A549 (cell line): ENCODE measurements at regions not wholly inside any gene's neighbourhood (a gene's known extent, or its start where the extent isn't known, plus 50 kb on each side); places are given as distances from the start of the nearest gene placed in this dataset.

Experiments used
- ATAC-seq, 2 experiments: fragments of 200-7000 bp in 1 of 2; fragments of >200 bp in 1 of 2; cut with Nextera tagmentation in 1 of 2; cut with Tn5 transposase in 1 of 2; 3 replicates each; pipeline versions ENCODE4 v1.8.0 to v1.9.1; 2018 to 2020; ENCODE audit warnings: mild to moderate bottlenecking in 1 of 2, moderate library complexity in 1 of 2
- CTCF ChIA-PET: fragments of 300-600 bp; sonication (Branson Sonifier 250); formaldehyde crosslinking; extraction: SDS; loops from one replicate; lab custom pipeline; 2021; ENCODE audit warnings: antibody characterized with exemption, inconsistent platforms; lab: Yijun Ruan, JAX
- POLR2A ChIA-PET: fragments of 350-600 bp; formaldehyde crosslinking; extraction: SDS; loops from one replicate; lab custom pipeline; 2021; ENCODE audit warnings: antibody characterized with exemption, inconsistent platforms; lab: Yijun Ruan, JAX
- DNase-seq, 2 experiments: peaks; one replicate each; pipeline versions ENCODE4 v3.0.0 to v3.0.0-alpha.2; 2011 to 2016; ENCODE audit warnings: low read depth in 1 of 2, low spot score in 1 of 2
- FAIRE-seq: peaks from 2 replicates; lab custom pipeline; 2011; peaks lifted over from hg19 to GRCh38; lab: Jason Lieb, UNC
- H3K27ac ChIP-seq, 2 experiments: fragments of >200 bp; sonication (Bioruptor Twin); formaldehyde crosslinking; 3 replicates each; pipeline ENCODE4 v1.5.1; 2016 to 2017
- H3K4me1 ChIP-seq: fragments of >200 bp; sonication (Bioruptor Twin); formaldehyde crosslinking; 3 replicates; pipeline ENCODE4 v1.6.1; 2016
- H3K4me2 ChIP-seq: fragments of >200 bp; sonication (Bioruptor Twin); formaldehyde crosslinking; 3 replicates; pipeline ENCODE4 v1.6.1; 2016
- H3K4me3 ChIP-seq: fragments of >200 bp; sonication (Bioruptor Twin); formaldehyde crosslinking; 3 replicates; pipeline ENCODE4 v1.5.1; 2016
- H3K9me3 ChIP-seq: fragments of >200 bp; sonication (Bioruptor Twin); formaldehyde crosslinking; 3 replicates; pipeline ENCODE4 v1.6.1; 2016
- BCL3 ChIP-seq: fragments of >200 bp; sonication (Bioruptor Twin); formaldehyde crosslinking; IDR thresholded peaks from 3 replicates; pipeline ENCODE4 v1.6.1; 2016
- CEBPB ChIP-seq, 2 experiments: fragments of >200 bp in 1 of 2; sonication (Bioruptor Twin) in 1 of 2; formaldehyde crosslinking in 1 of 2; IDR thresholded peaks; 2 replicates each; pipeline ENCODE4 v1.6.1; 2012 to 2016
- EHMT2 ChIP-seq: fragments of 200-600 bp; sonication (generic); IDR thresholded peaks from 2 replicates; pipeline ENCODE4 v1.6.1; 2016; ENCODE audit warnings: antibody characterized with exemption, low read depth, mild to moderate bottlenecking, moderate library complexity
- EP300 ChIP-seq, 2 experiments: fragments of >200 bp; sonication (Bioruptor Twin); formaldehyde crosslinking; IDR thresholded peaks; 2 replicates in 1 of 2; 3 replicates in 1 of 2; pipeline ENCODE4 v1.6.1; 2016 to 2017
- FOSB ChIP-seq: fragments of 250-450 bp; sonication (Bioruptor Pico); IDR thresholded peaks from 2 replicates; pipeline ENCODE4 v1.5.0; 2020; ENCODE audit warnings: mild to moderate bottlenecking, moderate library complexity
- GATA3 ChIP-seq: IDR thresholded peaks from 2 replicates; pipeline ENCODE4 v1.6.1; 2012; ENCODE audit warnings: borderline replicate concordance
- HEYL ChIP-seq: fragments of 250-450 bp; sonication (Bioruptor Pico); IDR thresholded peaks from 2 replicates; pipeline ENCODE4 v1.8.0; 2021; ENCODE audit warnings: mild to moderate bottlenecking, moderate library complexity
- HMGXB4 ChIP-seq: fragments of 250-450 bp; sonication (Bioruptor Pico); IDR thresholded peaks from 2 replicates; pipeline ENCODE4 v1.5.0; 2021; ENCODE audit warnings: mild to moderate bottlenecking, moderate library complexity, borderline replicate concordance
- HOXA7 ChIP-seq: fragments of 250-450 bp; sonication (Bioruptor Pico); IDR thresholded peaks from 2 replicates; pipeline ENCODE4 v1.5.0; 2020; ENCODE audit warnings: mild to moderate bottlenecking, moderate library complexity
- JUN ChIP-seq, 2 experiments: fragments of >200 bp; sonication (Bioruptor Twin); formaldehyde crosslinking; IDR thresholded peaks; 2 replicates in 1 of 2; 3 replicates in 1 of 2; pipeline ENCODE4 v1.6.1; 2016 to 2017
- JUNB ChIP-seq: fragments of >200 bp; sonication (Bioruptor Twin); formaldehyde crosslinking; IDR thresholded peaks from 2 replicates; pipeline ENCODE4 v1.6.1; 2016
- MAZ ChIP-seq: fragments of 150-350 bp; IDR thresholded peaks from 2 replicates; pipeline ENCODE4 v1.6.1; 2014; ENCODE audit warnings: antibody characterized with exemption, low read depth, low read length, borderline replicate concordance
- MYC ChIP-seq: IDR thresholded peaks from 2 replicates; pipeline ENCODE4 v1.6.1; 2012; ENCODE audit warnings: mild to moderate bottlenecking, inconsistent platforms, low read length, improper control_type of control experiment, borderline replicate concordance
- NR3C1 ChIP-seq: fragments of >200 bp; sonication (Bioruptor Twin); formaldehyde crosslinking; IDR thresholded peaks from 3 replicates; pipeline ENCODE4 v1.6.1; 2017
- RAD21 ChIP-seq, 2 experiments: fragments of >200 bp in 1 of 2; sonication (Bioruptor Twin) in 1 of 2; formaldehyde crosslinking in 1 of 2; IDR thresholded peaks in 1 of 2; conservative IDR thresholded peaks in 1 of 2; 2 replicates in 1 of 2; 3 replicates in 1 of 2; pipeline ENCODE4 v1.6.1; 2012 to 2018; ENCODE audit warnings: inconsistent platforms in 1 of 2
- REST ChIP-seq: fragments of 200-600 bp; sonication (generic); IDR thresholded peaks from 2 replicates; pipeline ENCODE4 v1.6.1; 2016; ENCODE audit warnings: antibody characterized with exemption, mild to moderate bottlenecking, moderate library complexity
- SMC3 ChIP-seq: fragments of >200 bp; sonication (Bioruptor Twin); formaldehyde crosslinking; IDR thresholded peaks from 3 replicates; pipeline ENCODE4 v1.6.1; 2018; ENCODE audit warnings: inconsistent platforms
- TP53 ChIP-seq: fragments of 250-450 bp; sonication (Bioruptor Pico); IDR thresholded peaks from 2 replicates; pipeline ENCODE4 v1.5.0; 2021; ENCODE audit warnings: mild to moderate bottlenecking, moderate library complexity
- ZNF302 ChIP-seq: fragments of 250-450 bp; sonication (Bioruptor Pico); IDR thresholded peaks from 2 replicates; pipeline ENCODE4 v1.9.0; 2021; ENCODE audit warnings: inconsistent platforms, mild to moderate bottlenecking, moderate library complexity
- WGBS: methylation state at CpG from one replicate; pipeline ENCODE4 v1.1.6; 2017; ENCODE audit errors: missing lambda C conversion rate; 5-methylcytosine and 5-hydroxymethylcytosine counted together
- TF ChIP-seq, protein P1 (sequence below): fragments of >200 bp; sonication (Bioruptor Twin); formaldehyde crosslinking; IDR thresholded peaks from 3 replicates; pipeline ENCODE4 v1.5.1; 2016
- TF ChIP-seq, protein P2 (sequence below): IDR thresholded peaks from 2 replicates; pipeline ENCODE4 v1.6.1; 2012
- TF ChIP-seq, protein P3 (sequence below): fragments of 450-650 bp; IDR thresholded peaks from 2 replicates; pipeline ENCODE4 v1.6.1; 2014; ENCODE audit warnings: antibody characterized with exemption

DNA sequence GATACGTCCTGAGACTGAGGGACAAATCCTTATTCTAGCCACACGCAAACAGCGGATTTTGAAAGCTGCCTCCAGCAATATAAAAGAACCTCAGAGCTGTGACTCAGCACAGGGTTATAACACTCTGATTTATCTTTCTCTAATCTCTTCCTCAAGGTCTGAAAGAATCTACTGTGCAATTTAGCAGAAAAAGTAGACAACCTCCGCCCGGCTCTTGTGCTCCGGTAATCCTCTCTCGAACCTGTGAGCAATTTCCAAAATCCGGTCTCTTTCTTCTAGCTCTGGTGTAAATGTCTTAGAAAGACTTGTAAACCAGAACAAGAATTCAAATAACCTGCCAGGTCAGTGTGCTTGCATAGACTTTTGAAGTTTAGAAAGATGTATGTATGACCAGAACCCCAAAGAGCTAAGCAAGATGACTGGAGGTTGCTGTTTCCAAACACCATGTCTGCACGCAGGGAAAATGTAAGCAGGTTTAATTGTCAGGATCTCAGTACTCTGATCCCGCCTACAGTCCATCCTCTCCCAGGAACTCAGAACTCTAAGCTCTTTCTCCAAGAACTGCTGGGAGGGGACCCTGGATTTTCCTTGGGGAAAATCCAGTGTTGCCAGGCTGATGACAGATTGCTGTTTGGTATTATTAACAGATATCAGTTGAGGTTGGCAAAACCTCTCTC is 338.1 kb downstream of the RFC3 start:
- FAIRE-seq (no peak), DNase-seq (peak in 1 of 2 experiments; percentile 68), ATAC-seq (peak; percentile 57 to 72; a peak in 5 of 6 replicates)
- peak overlapping the region; percentile 94 to 95 for H3K27ac ChIP-seq
- H3K9me3 ChIP-seq, result 0 out of 3 replicates have a peak, but pooled peaks cover 3% of the 10 kb centered on the region
- ChIA-PET CTCF (interaction anchor here (0.7 to 1.5 kb wide), 3 partner anchors 41 to 584 kb away, joined by 3 to 4 read pairs (median 3); no protein-coding TSS in a partner anchor), POLR2A (interaction anchor here (0.6 to 2.6 kb wide), 10 partner anchors 46 to 338 kb away, joined by 3 to 11 read pairs (median 4); partner anchors contain the start of gene RFC3)
- H3K4me1 ChIP-seq, result peaks cover 33% of the 10 kb centered on the region
- H3K4me3 ChIP-seq, result peak overlapping the region; percentile 28; the same call in 2 of the 3 replicates
- 0% methylated on average over 10 of the region's 10 CpGs for WGBS
- H3K4me2 ChIP-seq, result peak overlapping the region; percentile 88
- TF ChIP-seq JUN (IDR thresholded peaks at IDR 0.05) (peak in 1 of 2 experiments; percentile 57; a peak in 1 of 5 replicates), SMC3 (no peak), RAD21 (conservative IDR thresholded peaks at IDR 0.05 in 1 of 2, IDR thresholded peaks at IDR 0.05 in 1 of 2) (peak; percentile 6 to 21; a peak in 2 of 5 replicates), TP53 (no peak), EP300 (IDR thresholded peaks at IDR 0.05) (peak; percentile 46 to 54; a peak in 2 of 5 replicates), NR3C1 (no peak), GATA3 (peak; percentile 54; the same call in 1 of the 2 replicates), BCL3 (0 out of 3 replicates have a peak, but pooled peaks have one; percentile 36), CEBPB (IDR thresholded peaks at IDR 0.05) (peak; percentile 29 to 36; a peak in 2 of 4 replicates), HOXA7 (CRISPR knock-in tag) (no peak), JUNB (peak; percentile 44), HMGXB4 (CRISPR knock-in tag) (no peak)
- TF ChIP-seq, protein P1, sequence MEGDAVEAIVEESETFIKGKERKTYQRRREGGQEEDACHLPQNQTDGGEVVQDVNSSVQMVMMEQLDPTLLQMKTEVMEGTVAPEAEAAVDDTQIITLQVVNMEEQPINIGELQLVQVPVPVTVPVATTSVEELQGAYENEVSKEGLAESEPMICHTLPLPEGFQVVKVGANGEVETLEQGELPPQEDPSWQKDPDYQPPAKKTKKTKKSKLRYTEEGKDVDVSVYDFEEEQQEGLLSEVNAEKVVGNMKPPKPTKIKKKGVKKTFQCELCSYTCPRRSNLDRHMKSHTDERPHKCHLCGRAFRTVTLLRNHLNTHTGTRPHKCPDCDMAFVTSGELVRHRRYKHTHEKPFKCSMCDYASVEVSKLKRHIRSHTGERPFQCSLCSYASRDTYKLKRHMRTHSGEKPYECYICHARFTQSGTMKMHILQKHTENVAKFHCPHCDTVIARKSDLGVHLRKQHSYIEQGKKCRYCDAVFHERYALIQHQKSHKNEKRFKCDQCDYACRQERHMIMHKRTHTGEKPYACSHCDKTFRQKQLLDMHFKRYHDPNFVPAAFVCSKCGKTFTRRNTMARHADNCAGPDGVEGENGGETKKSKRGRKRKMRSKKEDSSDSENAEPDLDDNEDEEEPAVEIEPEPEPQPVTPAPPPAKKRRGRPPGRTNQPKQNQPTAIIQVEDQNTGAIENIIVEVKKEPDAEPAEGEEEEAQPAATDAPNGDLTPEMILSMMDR, result no peak

- DNase-seq (peak; percentile 51 to 95), FAIRE-seq (peak; percentile 43), ATAC-seq (peak; percentile 98)
- Histone ChIP-seq H3K9me3 (0 out of 3 replicates have a peak, but pooled peaks cover 3% of the 10 kb centered on the region), H3K4me3 (peak overlapping the region; percentile 28; the same call in 2 of the 3 replicates), H3K27ac (peak overlapping the region; percentile 94 to 95), H3K4me1 (peaks cover 41% of the 10 kb centered on the region), H3K4me2 (peak overlapping the region; percentile 88)
- CTCF ChIA-PET, result interaction anchor here (0.7 to 1.5 kb wide), 2 partner anchors 199 to 583 kb away, joined by 3 to 4 read pairs; no protein-coding TSS in a partner anchor
- WGBS, result 0% methylated on average over 12 of the region's 12 CpGs
- POLR2A ChIA-PET, result interaction anchor here (1.0 to 2.6 kb wide), 6 partner anchors 45 to 339 kb away, joined by 3 to 11 read pairs (median 4); partner anchors contain the start of gene RFC3
- TF ChIP-seq HEYL (CRISPR knock-in tag) (no peak), GATA3 (peak; percentile 68), ZNF302 (CRISPR knock-in tag) (peak; percentile 20; the same call in 1 of the 2 replicates), EP300 (IDR thresholded peaks at IDR 0.05) (peak; percentile 39 to 67; a peak in 3 of 5 replicates), EHMT2 (no peak), FOSB (CRISPR knock-in tag) (peak; percentile 1; the same call in 1 of the 2 replicates), REST (no peak), MAZ (no peak), MYC (0 out of 2 replicates have a peak, but pooled peaks have one; percentile 26), RAD21 (conservative IDR thresholded peaks at IDR 0.05 in 1 of 2, IDR thresholded peaks at IDR 0.05 in 1 of 2) (peak in 1 of 2 experiments; percentile 42; a peak in 1 of 5 replicates)
- TF ChIP-seq, protein P2, sequence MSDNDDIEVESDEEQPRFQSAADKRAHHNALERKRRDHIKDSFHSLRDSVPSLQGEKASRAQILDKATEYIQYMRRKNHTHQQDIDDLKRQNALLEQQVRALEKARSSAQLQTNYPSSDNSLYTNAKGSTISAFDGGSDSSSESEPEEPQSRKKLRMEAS, result peak; percentile 88
- TF ChIP-seq, protein P3, sequence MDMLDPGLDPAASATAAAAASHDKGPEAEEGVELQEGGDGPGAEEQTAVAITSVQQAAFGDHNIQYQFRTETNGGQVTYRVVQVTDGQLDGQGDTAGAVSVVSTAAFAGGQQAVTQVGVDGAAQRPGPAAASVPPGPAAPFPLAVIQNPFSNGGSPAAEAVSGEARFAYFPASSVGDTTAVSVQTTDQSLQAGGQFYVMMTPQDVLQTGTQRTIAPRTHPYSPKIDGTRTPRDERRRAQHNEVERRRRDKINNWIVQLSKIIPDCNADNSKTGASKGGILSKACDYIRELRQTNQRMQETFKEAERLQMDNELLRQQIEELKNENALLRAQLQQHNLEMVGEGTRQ, result no peak
Observed at GRCh38 chr13:34156841-34157365, 339.0 kb downstream of the RFC3 start.
